A549 (cell line): ENCODE measurements at regions not wholly inside any gene's neighbourhood (a gene's known extent, or its start where the extent isn't known, plus 50 kb on each side); places are given as distances from the start of the nearest gene placed in this dataset.

Experiments used
- CHD4 ChIP-seq: fragments of 200-600 bp; sonication (generic); IDR thresholded peaks from 2 replicates; pipeline ENCODE4 v1.6.1; 2016; ENCODE audit warnings: antibody characterized with exemption, mild to moderate bottlenecking, borderline replicate concordance
- POLR2A ChIP-seq: IDR thresholded peaks from 2 replicates; pipeline ENCODE4 v1.6.1; 2012; ENCODE audit warnings: mild to moderate bottlenecking, low read length
- RNF2 ChIP-seq: fragments of 200-600 bp; sonication (generic); IDR thresholded peaks from 2 replicates; pipeline ENCODE4 v1.6.1; 2016; ENCODE audit warnings: low read depth, mild to moderate bottlenecking, antibody characterized with exemption, moderate library complexity, borderline replicate concordance
- SREBF2 ChIP-seq: fragments of 450-650 bp; IDR thresholded peaks from 2 replicates; pipeline ENCODE4 v1.6.1; 2014; ENCODE audit warnings: mild to moderate bottlenecking, moderate library complexity
- TF ChIP-seq, protein P1 (sequence below): fragments of >200 bp; sonication (Bioruptor Twin); formaldehyde crosslinking; IDR thresholded peaks from 3 replicates; pipeline ENCODE4 v1.5.1; 2016
- TF ChIP-seq, protein P2 (sequence below): fragments of 200-600 bp; sonication (generic); IDR thresholded peaks from 2 replicates; pipeline ENCODE4 v1.6.1; 2016; ENCODE audit warnings: antibody characterized with exemption, mild to moderate bottlenecking, moderate library complexity
- TF ChIP-seq, protein P3 (sequence below): IDR thresholded peaks from 2 replicates; pipeline ENCODE4 v1.6.1; 2012
- TF ChIP-seq, protein P4 (sequence below): IDR thresholded peaks from 2 replicates; pipeline ENCODE4 v1.6.1; 2012; ENCODE audit warnings: low read depth, borderline replicate concordance

DNA sequence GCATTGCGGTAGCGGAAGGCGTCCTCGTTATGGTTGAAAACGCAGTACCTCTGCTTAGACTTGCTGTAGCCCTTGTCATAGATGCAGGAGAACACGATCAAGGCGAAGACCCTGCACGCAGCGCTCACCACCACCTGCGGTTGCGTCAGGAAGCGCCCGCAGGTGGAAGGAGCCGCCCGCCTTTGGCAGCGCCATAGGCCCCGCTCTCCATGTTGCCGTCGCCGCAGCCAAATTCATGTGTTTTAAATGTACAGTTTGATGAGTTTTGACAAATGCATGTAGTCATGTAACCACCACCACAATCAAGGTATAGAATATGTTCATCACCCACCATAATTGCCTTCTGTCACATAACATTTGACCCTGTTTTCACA lies 84.9 kb upstream of the CEP78 start:
- TF ChIP-seq SREBF2 (no peak), POLR2A (no peak), CHD4 (no peak), RNF2 (no peak)
- TF ChIP-seq, protein P1, sequence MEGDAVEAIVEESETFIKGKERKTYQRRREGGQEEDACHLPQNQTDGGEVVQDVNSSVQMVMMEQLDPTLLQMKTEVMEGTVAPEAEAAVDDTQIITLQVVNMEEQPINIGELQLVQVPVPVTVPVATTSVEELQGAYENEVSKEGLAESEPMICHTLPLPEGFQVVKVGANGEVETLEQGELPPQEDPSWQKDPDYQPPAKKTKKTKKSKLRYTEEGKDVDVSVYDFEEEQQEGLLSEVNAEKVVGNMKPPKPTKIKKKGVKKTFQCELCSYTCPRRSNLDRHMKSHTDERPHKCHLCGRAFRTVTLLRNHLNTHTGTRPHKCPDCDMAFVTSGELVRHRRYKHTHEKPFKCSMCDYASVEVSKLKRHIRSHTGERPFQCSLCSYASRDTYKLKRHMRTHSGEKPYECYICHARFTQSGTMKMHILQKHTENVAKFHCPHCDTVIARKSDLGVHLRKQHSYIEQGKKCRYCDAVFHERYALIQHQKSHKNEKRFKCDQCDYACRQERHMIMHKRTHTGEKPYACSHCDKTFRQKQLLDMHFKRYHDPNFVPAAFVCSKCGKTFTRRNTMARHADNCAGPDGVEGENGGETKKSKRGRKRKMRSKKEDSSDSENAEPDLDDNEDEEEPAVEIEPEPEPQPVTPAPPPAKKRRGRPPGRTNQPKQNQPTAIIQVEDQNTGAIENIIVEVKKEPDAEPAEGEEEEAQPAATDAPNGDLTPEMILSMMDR = no peak
- TF ChIP-seq, protein P2, sequence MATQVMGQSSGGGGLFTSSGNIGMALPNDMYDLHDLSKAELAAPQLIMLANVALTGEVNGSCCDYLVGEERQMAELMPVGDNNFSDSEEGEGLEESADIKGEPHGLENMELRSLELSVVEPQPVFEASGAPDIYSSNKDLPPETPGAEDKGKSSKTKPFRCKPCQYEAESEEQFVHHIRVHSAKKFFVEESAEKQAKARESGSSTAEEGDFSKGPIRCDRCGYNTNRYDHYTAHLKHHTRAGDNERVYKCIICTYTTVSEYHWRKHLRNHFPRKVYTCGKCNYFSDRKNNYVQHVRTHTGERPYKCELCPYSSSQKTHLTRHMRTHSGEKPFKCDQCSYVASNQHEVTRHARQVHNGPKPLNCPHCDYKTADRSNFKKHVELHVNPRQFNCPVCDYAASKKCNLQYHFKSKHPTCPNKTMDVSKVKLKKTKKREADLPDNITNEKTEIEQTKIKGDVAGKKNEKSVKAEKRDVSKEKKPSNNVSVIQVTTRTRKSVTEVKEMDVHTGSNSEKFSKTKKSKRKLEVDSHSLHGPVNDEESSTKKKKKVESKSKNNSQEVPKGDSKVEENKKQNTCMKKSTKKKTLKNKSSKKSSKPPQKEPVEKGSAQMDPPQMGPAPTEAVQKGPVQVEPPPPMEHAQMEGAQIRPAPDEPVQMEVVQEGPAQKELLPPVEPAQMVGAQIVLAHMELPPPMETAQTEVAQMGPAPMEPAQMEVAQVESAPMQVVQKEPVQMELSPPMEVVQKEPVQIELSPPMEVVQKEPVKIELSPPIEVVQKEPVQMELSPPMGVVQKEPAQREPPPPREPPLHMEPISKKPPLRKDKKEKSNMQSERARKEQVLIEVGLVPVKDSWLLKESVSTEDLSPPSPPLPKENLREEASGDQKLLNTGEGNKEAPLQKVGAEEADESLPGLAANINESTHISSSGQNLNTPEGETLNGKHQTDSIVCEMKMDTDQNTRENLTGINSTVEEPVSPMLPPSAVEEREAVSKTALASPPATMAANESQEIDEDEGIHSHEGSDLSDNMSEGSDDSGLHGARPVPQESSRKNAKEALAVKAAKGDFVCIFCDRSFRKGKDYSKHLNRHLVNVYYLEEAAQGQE = no peak
- TF ChIP-seq, protein P3, sequence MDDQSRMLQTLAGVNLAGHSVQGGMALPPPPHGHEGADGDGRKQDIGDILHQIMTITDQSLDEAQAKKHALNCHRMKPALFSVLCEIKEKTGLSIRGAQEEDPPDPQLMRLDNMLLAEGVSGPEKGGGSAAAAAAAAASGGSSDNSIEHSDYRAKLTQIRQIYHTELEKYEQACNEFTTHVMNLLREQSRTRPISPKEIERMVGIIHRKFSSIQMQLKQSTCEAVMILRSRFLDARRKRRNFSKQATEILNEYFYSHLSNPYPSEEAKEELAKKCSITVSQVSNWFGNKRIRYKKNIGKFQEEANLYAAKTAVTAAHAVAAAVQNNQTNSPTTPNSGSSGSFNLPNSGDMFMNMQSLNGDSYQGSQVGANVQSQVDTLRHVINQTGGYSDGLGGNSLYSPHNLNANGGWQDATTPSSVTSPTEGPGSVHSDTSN = no peak
- TF ChIP-seq, protein P4, sequence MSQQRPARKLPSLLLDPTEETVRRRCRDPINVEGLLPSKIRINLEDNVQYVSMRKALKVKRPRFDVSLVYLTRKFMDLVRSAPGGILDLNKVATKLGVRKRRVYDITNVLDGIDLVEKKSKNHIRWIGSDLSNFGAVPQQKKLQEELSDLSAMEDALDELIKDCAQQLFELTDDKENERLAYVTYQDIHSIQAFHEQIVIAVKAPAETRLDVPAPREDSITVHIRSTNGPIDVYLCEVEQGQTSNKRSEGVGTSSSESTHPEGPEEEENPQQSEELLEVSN = no peak
